ENCODE measurements at regions not wholly inside any gene's neighbourhood (a gene's known extent, or its start where the extent isn't known, plus 50 kb on each side); places are given as distances from the start of the nearest gene placed in this dataset.

DNA sequence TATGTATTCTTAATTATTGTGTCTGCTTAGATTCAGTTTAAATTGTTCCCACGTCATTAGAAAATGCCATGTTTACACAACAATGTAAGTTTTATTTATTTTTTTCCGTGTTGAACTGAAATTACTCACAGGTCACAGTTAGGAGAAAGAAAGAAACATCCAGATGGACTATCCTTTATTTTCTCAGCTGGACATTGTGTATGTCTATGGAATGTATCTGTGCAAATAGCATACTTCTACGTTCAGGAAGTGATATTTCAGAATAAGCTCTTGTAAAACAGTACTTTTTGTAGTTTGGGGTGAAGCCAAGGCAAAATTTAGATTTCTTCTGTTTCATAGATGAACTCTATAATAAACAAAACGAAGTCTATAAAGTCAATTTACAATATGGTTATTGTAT, 249.0 kb upstream of the ZNF608 start:
- Histone ChIP-seq H2AFZ (ENCODE audit: low read length) (no peak overlapping the region), H3K4me1 (ENCODE audit: insufficient read depth, low read length) (no peaks in the 10 kb centered on the region), H3K4me3 (replicated peaks in 1 of 3; ENCODE audit: insufficient read depth in 1 of 3, low read depth in 2 of 3, low read length in 3 of 3) (no peak overlapping the region), H3K27me3 (ENCODE audit: control insufficient read depth in 1 of 2, insufficient read depth in 2 of 2, low read length in 2 of 2) (no peaks in the 10 kb centered on the region), H3K79me2 (ENCODE audit: insufficient read depth, low read length) (no peaks in the 10 kb centered on the region), H3K9ac (ENCODE audit: insufficient read depth, low read depth, low read length) (no peak overlapping the region), H3K27ac (ENCODE audit: extremely low read length, insufficient read depth, low read length) (no peak overlapping the region), H4K20me1 (ENCODE audit: insufficient read depth, low read length) (no peaks in the 10 kb centered on the region), H3K4me2 (ENCODE audit: low read depth, low read length) (no peak overlapping the region), H3K9me3 (ENCODE audit: low read length) (no peaks in the 10 kb centered on the region), H3K36me3 (replicated peaks in 1 of 2; ENCODE audit: control insufficient read depth in 1 of 2, insufficient read depth in 2 of 2, low read length in 2 of 2) (no peaks in the 10 kb centered on the region)
- FAIRE-seq (no peak), ATAC-seq (no peak), DNase-seq (ENCODE audit: low spot score) (no peak)
- CTCF ChIA-PET (ENCODE audit: low intra/inter-chr PET ratio, low total read pairs), result no interaction called here
- intact Hi-C loops (cut with micrococcal nuclease; ENCODE audit: unreplicated experiment), result no loop called here
- POLR2A ChIA-PET, result no interaction called here
- WGBS (ENCODE audit: low lambda C conversion rate), result 7% methylated on average over 4 of the region's 4 CpGs
- in situ Hi-C loops (cut with HindIII; ENCODE audit: extremely low pct_ligation_motif_present, low pct_unique_long_range_greater_than_20kb), result no loop called here
- TF ChIP-seq ZNF792 (CRISPR knock-in tag; IDR thresholded peaks at IDR 0.05), result no peak
- TF ChIP-seq SYNCRIP (IDR thresholded peaks at IDR 0.05; ENCODE audit: insufficient read depth, low read depth, low read length), result no peak
- no peak for TF ChIP-seq SOX6 (IDR thresholded peaks at IDR 0.05)
- TF ChIP-seq SOX6 (CRISPR knock-in tag; IDR thresholded peaks at IDR 0.05), result no peak
- no peak for TF ChIP-seq SRY (CRISPR knock-in tag; IDR thresholded peaks at IDR 0.05)
- TF ChIP-seq FLYWCH1 (CRISPR knock-in tag; IDR thresholded peaks at IDR 0.05), result no peak
- TF ChIP-seq, protein P1, sequence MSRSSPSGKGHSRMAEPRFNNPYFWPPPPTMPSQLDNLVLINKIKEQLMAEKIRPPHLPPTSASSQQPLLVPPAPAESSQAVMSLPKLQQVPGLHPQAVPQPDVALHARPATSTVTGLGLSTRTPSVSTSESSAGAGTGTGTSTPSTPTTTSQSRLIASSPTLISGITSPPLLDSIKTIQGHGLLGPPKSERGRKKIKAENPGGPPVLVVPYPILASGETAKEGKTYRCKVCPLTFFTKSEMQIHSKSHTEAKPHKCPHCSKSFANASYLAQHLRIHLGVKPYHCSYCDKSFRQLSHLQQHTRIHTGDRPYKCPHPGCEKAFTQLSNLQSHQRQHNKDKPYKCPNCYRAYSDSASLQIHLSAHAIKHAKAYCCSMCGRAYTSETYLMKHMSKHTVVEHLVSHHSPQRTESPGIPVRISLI (CRISPR knock-in tag; IDR thresholded peaks at IDR 0.05; ENCODE audit: borderline replicate concordance), result no peak
- TF ChIP-seq TBL1XR1 (IDR thresholded peaks at IDR 0.05; ENCODE audit: borderline replicate concordance, low read length, partially characterized antibody), result no peak
- no peak for TF ChIP-seq ZMYM4 (CRISPR knock-in tag; IDR thresholded peaks at IDR 0.05)
- no peak for TF ChIP-seq ZNF367 (CRISPR knock-in tag; IDR thresholded peaks at IDR 0.05; ENCODE audit: borderline replicate concordance)
- TF ChIP-seq SRF (IDR thresholded peaks at IDR 0.05; ENCODE audit: low read depth, low read length), result no peak
- TF ChIP-seq, protein P2, sequence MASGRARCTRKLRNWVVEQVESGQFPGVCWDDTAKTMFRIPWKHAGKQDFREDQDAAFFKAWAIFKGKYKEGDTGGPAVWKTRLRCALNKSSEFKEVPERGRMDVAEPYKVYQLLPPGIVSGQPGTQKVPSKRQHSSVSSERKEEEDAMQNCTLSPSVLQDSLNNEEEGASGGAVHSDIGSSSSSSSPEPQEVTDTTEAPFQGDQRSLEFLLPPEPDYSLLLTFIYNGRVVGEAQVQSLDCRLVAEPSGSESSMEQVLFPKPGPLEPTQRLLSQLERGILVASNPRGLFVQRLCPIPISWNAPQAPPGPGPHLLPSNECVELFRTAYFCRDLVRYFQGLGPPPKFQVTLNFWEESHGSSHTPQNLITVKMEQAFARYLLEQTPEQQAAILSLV (CRISPR knock-in tag; IDR thresholded peaks at IDR 0.05; ENCODE audit: borderline replicate concordance), result no peak
- BruUV-seq (replicated peaks), result no TSS peak

Measured in HepG2 (cell line).